ENCODE measurements at regions not wholly inside any gene's neighbourhood (a gene's known extent, or its start where the extent isn't known, plus 50 kb on each side); places are given as distances from the start of the nearest gene placed in this dataset.

- TF ChIP-seq CTCF (IDR thresholded peaks at IDR 0.05; ENCODE audit: low read length, missing control alignments) = no peak
- DNase-seq (ENCODE audit: low read depth) = no peak
- H3K4me3 ChIP-seq (replicated peaks; ENCODE audit: low read depth, low read length) = no peak overlapping the region
Observed at GRCh38 chrY:15593476-15594160, 1069.3 kb downstream of the NLGN4Y start.

GRCh38 chrY:15594179-15594578 is 1069.8 kb downstream of the NLGN4Y start:
- TF ChIP-seq CTCF (IDR thresholded peaks at IDR 0.05; ENCODE audit: low read length, missing control alignments) = no peak

GRCh38 chrY:15600565-15600964 is 1076.2 kb downstream of the NLGN4Y start:
- DNase-seq (ENCODE audit: low read depth) = no peak
- no peak overlapping the region for H3K4me3 ChIP-seq (replicated peaks; ENCODE audit: low read depth, low read length)
- no peak for TF ChIP-seq CTCF (IDR thresholded peaks at IDR 0.05; ENCODE audit: low read length, missing control alignments)

More at GRCh38 chrY:15594179-15594578, 1069.8 kb downstream of the NLGN4Y start:
- DNase-seq (ENCODE audit: low read depth) = no peak
- no peak overlapping the region for H3K4me3 ChIP-seq (replicated peaks; ENCODE audit: low read depth, low read length)

- TF ChIP-seq CTCF (IDR thresholded peaks at IDR 0.05; ENCODE audit: low read length, missing control alignments) = no peak
- H3K4me3 ChIP-seq (replicated peaks; ENCODE audit: low read depth, low read length) = no peak overlapping the region
- no peak for DNase-seq (ENCODE audit: low read depth)
Observed at GRCh38 chrY:15624370-15624769, 1100.0 kb downstream of the NLGN4Y start.

- no peak for DNase-seq (ENCODE audit: low read depth)
- no peak for TF ChIP-seq CTCF (IDR thresholded peaks at IDR 0.05; ENCODE audit: low read length, missing control alignments)
- no peak overlapping the region for H3K4me3 ChIP-seq (replicated peaks; ENCODE audit: low read depth, low read length)
Observed at GRCh38 chrY:15624928-15625327, 1100.6 kb downstream of the NLGN4Y start.

- TF ChIP-seq CTCF (IDR thresholded peaks at IDR 0.05; ENCODE audit: low read length, missing control alignments) = no peak
- DNase-seq (ENCODE audit: low read depth) = no peak
- no peak overlapping the region for H3K4me3 ChIP-seq (replicated peaks; ENCODE audit: low read depth, low read length)
Observed at GRCh38 chrY:15648198-15648597, 1123.9 kb downstream of the NLGN4Y start.

GRCh38 chrY:15650056-15650455 is 1125.7 kb downstream of the NLGN4Y start:
- TF ChIP-seq CTCF (IDR thresholded peaks at IDR 0.05; ENCODE audit: low read length, missing control alignments) = no peak
- no peak overlapping the region for H3K4me3 ChIP-seq (replicated peaks; ENCODE audit: low read depth, low read length)
- no peak for DNase-seq (ENCODE audit: low read depth)
